PC-3 (cell line): ENCODE measurements at regions not wholly inside any gene's neighbourhood (a gene's known extent, or its start where the extent isn't known, plus 50 kb on each side); places are given as distances from the start of the nearest gene placed in this dataset.

Experiments
- EZH2phosphoT487 ChIP-seq: fragments of 300-600 bp; sonication (generic); IDR thresholded peaks from 2 replicates; pipeline ENCODE4 v1.6.1; 2018; ENCODE audit warnings: mild to moderate bottlenecking, antibody characterized with exemption, low read length, borderline replicate concordance
- TF ChIP-seq, protein P1 (sequence below): fragments of 300-600 bp; sonication (generic); conservative IDR thresholded peaks from 2 replicates; pipeline ENCODE4 v1.5.1; 2017; ENCODE audit warnings: antibody characterized with exemption, low read depth, mild to moderate bottlenecking, low read length

GRCh38 chr21:34268493-34268892 is 95.3 kb upstream of the KCNE2 start:
- no peak for TF ChIP-seq EZH2phosphoT487
- TF ChIP-seq, protein P1, sequence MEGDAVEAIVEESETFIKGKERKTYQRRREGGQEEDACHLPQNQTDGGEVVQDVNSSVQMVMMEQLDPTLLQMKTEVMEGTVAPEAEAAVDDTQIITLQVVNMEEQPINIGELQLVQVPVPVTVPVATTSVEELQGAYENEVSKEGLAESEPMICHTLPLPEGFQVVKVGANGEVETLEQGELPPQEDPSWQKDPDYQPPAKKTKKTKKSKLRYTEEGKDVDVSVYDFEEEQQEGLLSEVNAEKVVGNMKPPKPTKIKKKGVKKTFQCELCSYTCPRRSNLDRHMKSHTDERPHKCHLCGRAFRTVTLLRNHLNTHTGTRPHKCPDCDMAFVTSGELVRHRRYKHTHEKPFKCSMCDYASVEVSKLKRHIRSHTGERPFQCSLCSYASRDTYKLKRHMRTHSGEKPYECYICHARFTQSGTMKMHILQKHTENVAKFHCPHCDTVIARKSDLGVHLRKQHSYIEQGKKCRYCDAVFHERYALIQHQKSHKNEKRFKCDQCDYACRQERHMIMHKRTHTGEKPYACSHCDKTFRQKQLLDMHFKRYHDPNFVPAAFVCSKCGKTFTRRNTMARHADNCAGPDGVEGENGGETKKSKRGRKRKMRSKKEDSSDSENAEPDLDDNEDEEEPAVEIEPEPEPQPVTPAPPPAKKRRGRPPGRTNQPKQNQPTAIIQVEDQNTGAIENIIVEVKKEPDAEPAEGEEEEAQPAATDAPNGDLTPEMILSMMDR = no peak
